ENCODE measurements at regions not wholly inside any gene's neighbourhood (a gene's known extent, or its start where the extent isn't known, plus 50 kb on each side); places are given as distances from the start of the nearest gene placed in this dataset.

DNA sequence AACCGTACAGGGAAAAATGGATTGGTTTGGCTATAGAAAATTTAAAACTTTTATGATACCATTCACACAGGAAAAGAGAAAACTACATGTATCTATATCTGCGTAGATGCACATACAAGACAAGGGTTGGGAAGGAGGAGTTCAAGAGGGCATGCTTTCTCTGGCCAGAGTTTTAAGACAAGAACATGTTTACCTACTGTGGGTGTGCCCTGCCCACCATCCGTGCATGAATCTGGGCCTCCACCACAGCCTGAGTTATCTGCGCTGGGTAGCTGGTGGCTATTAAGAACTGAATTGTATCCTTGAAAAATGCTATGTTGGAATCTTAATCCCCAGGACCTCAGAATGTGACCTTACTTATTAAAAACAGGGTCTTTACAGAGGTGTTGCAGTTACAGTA lies 151.6 kb downstream of the AASDH start:
- no peaks in the 10 kb centered on the region for H3K27me3 ChIP-seq (ENCODE audit: control insufficient read depth in 2 of 2, insufficient read depth in 2 of 2, low read length in 2 of 2)
- intact Hi-C loops (cut with micrococcal nuclease) = no loop called here
- Mint-ChIP-seq H3K4me1 (no peaks in the 10 kb centered on the region), H3K27ac (no peak overlapping the region), H3K36me3 (no peaks in the 10 kb centered on the region), H3K9me3 (peaks cover 0 to 6% (median 2%) of the 10 kb centered on the region in 7 donors), H3K4me3 (no peak overlapping the region), H3K27me3 (ENCODE audit: low read depth in 3 of 3) (no peaks in the 10 kb centered on the region)
- no peak overlapping the region for H3K9ac ChIP-seq (ENCODE audit: insufficient read depth, low read length, poor library complexity, severe bottlenecking)
- no peak overlapping the region for H3K4me2 ChIP-seq (replicated peaks; ENCODE audit: extremely low read depth, low read length, poor library complexity, severe bottlenecking)
- no peak overlapping the region for H2AFZ ChIP-seq (ENCODE audit: insufficient read depth, low read depth, low read length, poor library complexity, severe bottlenecking)
- H3K79me2 ChIP-seq (ENCODE audit: insufficient read depth, low read length) = no peaks in the 10 kb centered on the region
- no peak for DNase-seq
- H3K4me1 ChIP-seq (ENCODE audit: control insufficient read depth in 1 of 2, insufficient read depth in 2 of 2, low read length in 2 of 2) = no peaks in the 10 kb centered on the region
- no peaks in the 10 kb centered on the region for H3K36me3 ChIP-seq (replicated peaks in 1 of 2; ENCODE audit: control insufficient read depth in 1 of 2, insufficient read depth in 2 of 2, low read length in 2 of 2)
- no peaks in the 10 kb centered on the region for H4K20me1 ChIP-seq (ENCODE audit: insufficient read depth, low read length)
- TF ChIP-seq, protein P1, sequence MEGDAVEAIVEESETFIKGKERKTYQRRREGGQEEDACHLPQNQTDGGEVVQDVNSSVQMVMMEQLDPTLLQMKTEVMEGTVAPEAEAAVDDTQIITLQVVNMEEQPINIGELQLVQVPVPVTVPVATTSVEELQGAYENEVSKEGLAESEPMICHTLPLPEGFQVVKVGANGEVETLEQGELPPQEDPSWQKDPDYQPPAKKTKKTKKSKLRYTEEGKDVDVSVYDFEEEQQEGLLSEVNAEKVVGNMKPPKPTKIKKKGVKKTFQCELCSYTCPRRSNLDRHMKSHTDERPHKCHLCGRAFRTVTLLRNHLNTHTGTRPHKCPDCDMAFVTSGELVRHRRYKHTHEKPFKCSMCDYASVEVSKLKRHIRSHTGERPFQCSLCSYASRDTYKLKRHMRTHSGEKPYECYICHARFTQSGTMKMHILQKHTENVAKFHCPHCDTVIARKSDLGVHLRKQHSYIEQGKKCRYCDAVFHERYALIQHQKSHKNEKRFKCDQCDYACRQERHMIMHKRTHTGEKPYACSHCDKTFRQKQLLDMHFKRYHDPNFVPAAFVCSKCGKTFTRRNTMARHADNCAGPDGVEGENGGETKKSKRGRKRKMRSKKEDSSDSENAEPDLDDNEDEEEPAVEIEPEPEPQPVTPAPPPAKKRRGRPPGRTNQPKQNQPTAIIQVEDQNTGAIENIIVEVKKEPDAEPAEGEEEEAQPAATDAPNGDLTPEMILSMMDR (IDR thresholded peaks at IDR 0.05) = no peak
- whole genome bisulfite sequencing (ENCODE audit: insufficient coverage) = 100% methylated on average over 1 of the region's 4 CpGs
- H3K4me3 ChIP-seq (replicated peaks in 1 of 3; ENCODE audit: low read depth in 2 of 3, low read length in 3 of 3) = no peak overlapping the region
- no peak overlapping the region for H3K27ac ChIP-seq (ENCODE audit: low read depth in 1 of 2, low read length in 2 of 2)
- no peaks in the 10 kb centered on the region for H3K9me3 ChIP-seq (replicated peaks in 1 of 2; ENCODE audit: control insufficient read depth in 1 of 2, insufficient read depth in 1 of 2, low read length in 2 of 2)

DNA sequence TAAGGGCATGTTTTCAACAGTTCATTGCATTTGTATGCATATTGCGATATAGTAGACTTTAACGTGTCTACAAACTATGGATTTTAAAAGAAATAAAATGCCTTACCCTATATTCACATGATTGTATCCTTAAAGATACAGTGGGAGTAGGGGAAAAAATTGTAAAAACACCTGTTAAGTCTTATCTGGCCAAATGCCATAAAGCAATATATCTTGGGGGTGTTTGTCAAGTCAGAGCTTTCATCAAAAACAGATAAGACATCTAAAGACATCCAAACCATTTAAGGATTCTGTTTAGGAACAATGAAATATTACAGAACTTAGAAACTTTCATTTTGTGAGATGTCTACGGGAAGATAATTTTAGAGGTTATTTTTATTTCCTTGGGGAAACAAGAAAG lies 152.3 kb downstream of the AASDH start:
- Mint-ChIP-seq H3K36me3 (no peaks in the 10 kb centered on the region), H3K27me3 (ENCODE audit: low read depth in 3 of 3) (no peaks in the 10 kb centered on the region), H3K4me3 (no peak overlapping the region), H3K9me3 (peaks cover 0 to 6% (median 2%) of the 10 kb centered on the region in 7 donors), H3K4me1 (peaks cover 1% of the 10 kb centered on the region), H3K27ac (no peak overlapping the region)
- no peak overlapping the region for H3K4me3 ChIP-seq (replicated peaks in 1 of 3; ENCODE audit: low read depth in 2 of 3, low read length in 3 of 3)
- no peaks in the 10 kb centered on the region for H3K36me3 ChIP-seq (replicated peaks in 1 of 2; ENCODE audit: control insufficient read depth in 1 of 2, insufficient read depth in 2 of 2, low read length in 2 of 2)
- TF ChIP-seq, protein P1 (IDR thresholded peaks at IDR 0.05) = no peak
- no peak overlapping the region for H2AFZ ChIP-seq (ENCODE audit: insufficient read depth, low read depth, low read length, poor library complexity, severe bottlenecking)
- H3K79me2 ChIP-seq (ENCODE audit: insufficient read depth, low read length) = no peaks in the 10 kb centered on the region
- H3K4me2 ChIP-seq (replicated peaks; ENCODE audit: extremely low read depth, low read length, poor library complexity, severe bottlenecking) = no peak overlapping the region
- WGBS (ENCODE audit: insufficient coverage) = no CpG with 5 or more reads among the region's 3 CpGs
- DNase-seq = no peak
- no peaks in the 10 kb centered on the region for H3K27me3 ChIP-seq (ENCODE audit: control insufficient read depth in 2 of 2, insufficient read depth in 2 of 2, low read length in 2 of 2)
- no peaks in the 10 kb centered on the region for H4K20me1 ChIP-seq (ENCODE audit: insufficient read depth, low read length)
- no peaks in the 10 kb centered on the region for H3K4me1 ChIP-seq (ENCODE audit: control insufficient read depth in 1 of 2, insufficient read depth in 2 of 2, low read length in 2 of 2)
- intact Hi-C loops (cut with micrococcal nuclease) = no loop called here
- H3K9ac ChIP-seq (ENCODE audit: insufficient read depth, low read length, poor library complexity, severe bottlenecking) = no peak overlapping the region
- H3K27ac ChIP-seq (ENCODE audit: low read depth in 1 of 2, low read length in 2 of 2) = no peak overlapping the region
- H3K9me3 ChIP-seq (replicated peaks in 1 of 2; ENCODE audit: control insufficient read depth in 1 of 2, insufficient read depth in 1 of 2, low read length in 2 of 2) = no peaks in the 10 kb centered on the region
